ENCODE measurements at regions not wholly inside any gene's neighbourhood (a gene's known extent, or its start where the extent isn't known, plus 50 kb on each side); places are given as distances from the start of the nearest gene placed in this dataset.

DNA sequence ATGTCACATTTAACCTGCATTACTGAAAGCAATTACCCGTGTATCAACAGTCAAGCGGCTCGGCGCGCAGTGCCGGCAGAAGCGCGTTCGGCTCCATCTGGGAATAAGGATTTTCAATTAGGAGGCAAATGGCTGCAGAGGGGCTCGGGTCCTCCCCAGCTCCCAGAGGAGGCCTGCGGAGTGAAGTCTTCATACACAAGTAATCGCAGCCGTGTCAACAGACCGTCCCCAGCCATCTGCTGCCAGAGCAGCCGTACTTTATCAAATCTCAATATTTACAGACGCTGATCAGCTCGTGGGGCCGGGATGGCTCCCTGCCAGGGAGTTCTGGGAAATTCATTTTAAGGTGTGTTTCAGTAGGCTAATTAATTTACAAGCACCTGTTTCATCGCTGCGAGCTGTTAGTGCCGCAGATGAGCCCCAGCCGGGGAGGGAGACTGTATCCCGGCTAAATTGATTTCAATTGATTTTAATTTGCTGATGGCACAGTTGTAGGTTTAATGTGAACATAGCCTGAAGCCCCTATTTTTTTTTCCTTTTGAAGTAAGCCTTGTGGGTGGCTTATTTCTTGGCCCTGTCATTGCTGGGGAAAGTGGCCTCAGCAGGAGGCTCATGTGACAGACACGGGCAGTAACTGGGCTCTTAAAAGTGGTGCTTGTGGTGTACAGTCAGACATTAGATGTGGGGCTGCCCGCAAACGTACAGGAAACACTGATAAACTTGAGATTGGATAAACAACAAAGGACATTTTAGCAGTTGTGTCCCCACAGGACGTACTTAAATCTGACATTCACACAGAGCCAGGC lies 252.7 kb downstream of the TEX29 start:
- Mint-ChIP-seq H3K27ac (no peak overlapping the region), H3K4me1 (ENCODE audit: low read depth) (no peaks in the 10 kb centered on the region), H3K27me3 (ENCODE audit: insufficient read depth) (peaks cover 2% of the 10 kb centered on the region; the same call in 1 of the 2 replicates), H3K9me3 (peaks cover 60% of the 10 kb centered on the region), H3K36me3 (ENCODE audit: low read depth) (peaks cover 15% of the 10 kb centered on the region), H3K4me3 (no peak overlapping the region)
- DNase-seq: no peak
- TF ChIP-seq, protein P1, sequence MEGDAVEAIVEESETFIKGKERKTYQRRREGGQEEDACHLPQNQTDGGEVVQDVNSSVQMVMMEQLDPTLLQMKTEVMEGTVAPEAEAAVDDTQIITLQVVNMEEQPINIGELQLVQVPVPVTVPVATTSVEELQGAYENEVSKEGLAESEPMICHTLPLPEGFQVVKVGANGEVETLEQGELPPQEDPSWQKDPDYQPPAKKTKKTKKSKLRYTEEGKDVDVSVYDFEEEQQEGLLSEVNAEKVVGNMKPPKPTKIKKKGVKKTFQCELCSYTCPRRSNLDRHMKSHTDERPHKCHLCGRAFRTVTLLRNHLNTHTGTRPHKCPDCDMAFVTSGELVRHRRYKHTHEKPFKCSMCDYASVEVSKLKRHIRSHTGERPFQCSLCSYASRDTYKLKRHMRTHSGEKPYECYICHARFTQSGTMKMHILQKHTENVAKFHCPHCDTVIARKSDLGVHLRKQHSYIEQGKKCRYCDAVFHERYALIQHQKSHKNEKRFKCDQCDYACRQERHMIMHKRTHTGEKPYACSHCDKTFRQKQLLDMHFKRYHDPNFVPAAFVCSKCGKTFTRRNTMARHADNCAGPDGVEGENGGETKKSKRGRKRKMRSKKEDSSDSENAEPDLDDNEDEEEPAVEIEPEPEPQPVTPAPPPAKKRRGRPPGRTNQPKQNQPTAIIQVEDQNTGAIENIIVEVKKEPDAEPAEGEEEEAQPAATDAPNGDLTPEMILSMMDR (IDR thresholded peaks at IDR 0.05): no peak

DNA sequence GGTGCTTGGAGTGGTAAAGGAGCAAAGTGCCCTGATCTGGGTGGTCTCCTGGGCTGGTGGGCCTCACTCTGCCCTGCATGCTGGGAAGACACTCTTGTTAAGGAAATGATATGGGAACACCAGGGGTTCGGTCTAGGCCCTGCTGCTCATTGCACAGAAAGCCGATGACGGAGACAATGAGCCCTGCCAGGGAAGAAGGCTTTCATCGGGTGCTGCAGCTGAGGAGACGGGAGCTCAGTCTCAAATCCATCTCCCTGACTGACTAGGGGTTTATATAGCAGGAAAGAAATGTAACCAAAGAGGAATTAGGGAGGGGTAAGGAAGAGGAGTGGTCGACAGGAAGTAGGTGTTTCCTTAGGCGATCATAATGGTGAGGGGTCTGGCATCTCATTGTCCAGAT lies 253.4 kb downstream of the TEX29 start:
- no peaks in the 10 kb centered on the region for H3K4me1 Mint-ChIP-seq (ENCODE audit: low read depth)
- DNase-seq: no peak
- H3K27ac Mint-ChIP-seq: no peak overlapping the region
- H3K36me3 Mint-ChIP-seq (ENCODE audit: low read depth): peaks cover 13% of the 10 kb centered on the region; the same call in 1 of the 2 replicates
- H3K27me3 Mint-ChIP-seq (ENCODE audit: insufficient read depth): peaks cover 2% of the 10 kb centered on the region; the same call in 1 of the 2 replicates
- TF ChIP-seq, protein P1 (IDR thresholded peaks at IDR 0.05): no peak
- H3K9me3 Mint-ChIP-seq: peaks cover 56% of the 10 kb centered on the region
- no peak overlapping the region for H3K4me3 Mint-ChIP-seq

DNA sequence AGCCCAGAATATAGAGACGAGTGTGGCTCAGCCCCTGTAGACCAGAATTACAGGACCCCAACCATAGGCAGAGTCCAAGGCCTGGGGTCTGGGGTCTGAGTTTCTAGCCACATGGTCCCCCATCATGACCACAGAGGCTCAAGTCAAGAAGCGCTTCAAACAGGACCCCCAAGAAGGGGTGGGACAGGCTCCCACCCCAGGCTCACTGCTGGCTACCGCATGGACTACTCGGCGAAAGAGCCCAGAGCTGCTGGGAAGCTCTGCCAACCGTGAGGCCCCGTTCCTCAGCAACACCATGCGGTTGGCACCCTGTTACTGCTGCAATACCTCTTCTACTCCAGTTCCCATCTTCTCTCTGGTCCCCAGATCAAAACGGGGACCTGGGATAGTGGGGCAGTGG lies 254.8 kb downstream of the TEX29 start:
- peaks cover 2% of the 10 kb centered on the region; the same call in 1 of the 2 replicates for H3K27me3 Mint-ChIP-seq (ENCODE audit: insufficient read depth)
- TF ChIP-seq, protein P1 (IDR thresholded peaks at IDR 0.05): no peak
- H3K4me1 Mint-ChIP-seq (ENCODE audit: low read depth): no peaks in the 10 kb centered on the region
- no peak overlapping the region for H3K27ac Mint-ChIP-seq
- no peak for DNase-seq
- H3K36me3 Mint-ChIP-seq (ENCODE audit: low read depth): peaks cover 13% of the 10 kb centered on the region; the same call in 1 of the 2 replicates
- H3K9me3 Mint-ChIP-seq: peaks cover 59% of the 10 kb centered on the region
- H3K4me3 Mint-ChIP-seq: no peak overlapping the region

DNA sequence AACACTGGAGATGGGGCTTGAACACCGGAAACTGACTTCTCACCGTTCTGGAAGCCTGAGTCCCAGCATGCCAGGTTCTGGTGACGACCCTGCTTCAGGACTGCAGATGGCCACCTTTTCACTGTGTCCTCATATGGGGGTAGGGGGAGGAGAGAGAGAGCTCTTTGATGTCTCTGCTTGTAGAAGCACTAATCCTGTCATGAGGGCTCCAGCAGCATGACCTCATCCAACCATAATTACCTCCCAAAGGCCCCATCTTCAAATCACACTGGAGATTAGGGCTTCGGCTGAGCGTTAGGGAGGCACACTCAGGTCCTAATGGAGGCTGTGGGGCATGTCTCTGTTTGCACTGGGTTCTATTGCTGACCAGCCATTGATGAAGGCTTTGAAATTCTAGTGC lies 255.3 kb downstream of the TEX29 start:
- Mint-ChIP-seq H3K9me3 (peaks cover 59% of the 10 kb centered on the region), H3K27ac (no peak overlapping the region), H3K36me3 (ENCODE audit: low read depth) (peaks cover 13% of the 10 kb centered on the region; the same call in 1 of the 2 replicates), H3K4me1 (ENCODE audit: low read depth) (no peaks in the 10 kb centered on the region), H3K27me3 (ENCODE audit: insufficient read depth) (peaks cover 2% of the 10 kb centered on the region; the same call in 1 of the 2 replicates), H3K4me3 (no peak overlapping the region)
- no peak for DNase-seq
- TF ChIP-seq, protein P1 (IDR thresholded peaks at IDR 0.05): no peak

DNA sequence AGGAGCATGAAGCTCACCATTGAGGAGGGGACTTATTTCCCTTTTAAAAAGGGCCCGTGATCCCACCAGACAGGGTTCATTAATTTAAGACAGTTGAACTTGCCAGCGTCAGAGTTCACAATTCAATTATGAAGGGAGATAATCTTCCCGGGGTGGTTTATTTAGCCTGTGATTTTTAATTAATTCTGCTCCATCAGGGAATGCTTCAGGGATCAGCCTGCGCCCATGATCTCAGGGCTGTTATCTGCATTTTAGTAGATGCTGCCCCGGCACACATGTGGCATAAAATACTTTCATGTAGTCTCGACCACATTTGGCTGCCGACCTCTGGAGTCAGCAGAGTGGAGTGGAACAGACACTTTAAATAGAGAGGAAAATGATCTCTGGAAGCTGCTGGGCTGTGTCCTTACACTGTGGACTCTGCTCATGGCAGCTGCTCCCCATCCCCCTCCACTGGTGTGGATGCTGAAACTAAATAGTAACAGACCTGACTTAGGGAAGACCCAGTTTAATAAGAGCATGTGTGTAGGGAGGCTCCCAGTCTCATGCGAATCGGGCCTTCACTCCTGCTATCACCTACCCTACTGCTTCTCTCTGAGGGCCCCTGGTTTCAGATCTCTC lies 256.9 kb downstream of the TEX29 start:
- Mint-ChIP-seq H3K4me1 (ENCODE audit: low read depth) (no peaks in the 10 kb centered on the region), H3K27me3 (ENCODE audit: insufficient read depth) (peaks cover 2% of the 10 kb centered on the region; the same call in 1 of the 2 replicates), H3K4me3 (no peak overlapping the region), H3K27ac (no peak overlapping the region), H3K9me3 (peaks cover 60% of the 10 kb centered on the region), H3K36me3 (ENCODE audit: low read depth) (peaks cover 13% of the 10 kb centered on the region; the same call in 1 of the 2 replicates)
- no peak for DNase-seq
- TF ChIP-seq, protein P1 (IDR thresholded peaks at IDR 0.05): no peak
